Ammon's horn (tissue), 1 donor: ENCODE measurements at regions not wholly inside any gene's neighbourhood (a gene's known extent, or its start where the extent isn't known, plus 50 kb on each side); places are given as distances from the start of the nearest gene placed in this dataset.

Source experiments
- DNase-seq: peaks from one replicate; pipeline ENCODE4 v3.0.0-alpha.2; 2016; ENCODE audit warnings: low spot score

- no peak for DNase-seq
Observed at GRCh38 chr9:106655966-106656365, 207.0 kb upstream of the ZNF462 start.

GRCh38 chr9:106657926-106658325 lies 205.0 kb upstream of the ZNF462 start:
- no peak for DNase-seq

GRCh38 chr9:106668534-106668933 lies 194.4 kb upstream of the ZNF462 start:
- no peak for DNase-seq

- no peak for DNase-seq
Observed at GRCh38 chr9:106669835-106670234, 193.1 kb upstream of the ZNF462 start.

GRCh38 chr9:106670418-106670817 lies 192.5 kb upstream of the ZNF462 start:
- DNase-seq, result no peak

DNA sequence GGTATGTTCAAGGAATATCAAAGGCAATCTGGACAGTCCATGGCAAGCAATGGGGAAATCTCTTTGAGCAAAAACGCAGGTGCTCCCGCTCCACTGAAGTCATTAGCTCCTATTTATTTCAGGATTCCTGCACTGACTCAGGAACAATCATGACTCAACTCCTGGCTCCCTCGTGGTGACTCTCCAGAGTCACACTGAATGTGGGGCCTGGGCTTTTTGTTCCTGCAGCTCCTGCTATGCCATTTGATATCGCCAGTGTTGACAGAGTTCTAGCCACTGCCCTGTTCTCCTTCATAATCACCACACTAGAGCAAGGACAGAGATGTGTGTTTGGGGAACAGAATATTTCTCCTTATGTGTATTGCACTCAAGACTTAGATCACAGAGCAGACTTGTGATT lies 187.2 kb upstream of the ZNF462 start:
- no peak for DNase-seq

GRCh38 chr9:106677374-106677773 lies 185.6 kb upstream of the ZNF462 start:
- DNase-seq, result no peak

DNA sequence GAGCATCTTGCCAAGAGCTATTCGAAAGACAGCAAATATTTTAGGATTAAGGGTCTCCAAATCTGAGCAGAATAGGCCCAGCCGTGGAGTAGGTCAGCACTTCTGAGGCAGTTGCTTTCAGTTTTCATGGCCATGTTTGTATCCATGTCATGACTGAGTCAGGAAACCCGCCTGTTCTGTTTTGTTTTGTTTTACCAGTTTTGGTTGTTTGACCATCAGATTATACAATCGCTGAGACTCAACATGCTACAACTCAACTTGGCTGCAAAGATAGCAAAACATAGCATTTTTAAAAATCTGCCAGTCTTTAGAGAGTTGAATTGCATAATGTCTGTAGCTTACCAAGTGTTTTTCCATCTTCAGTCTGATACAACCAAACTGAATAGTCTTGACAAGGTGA lies 185.1 kb upstream of the ZNF462 start:
- no peak for DNase-seq

DNA sequence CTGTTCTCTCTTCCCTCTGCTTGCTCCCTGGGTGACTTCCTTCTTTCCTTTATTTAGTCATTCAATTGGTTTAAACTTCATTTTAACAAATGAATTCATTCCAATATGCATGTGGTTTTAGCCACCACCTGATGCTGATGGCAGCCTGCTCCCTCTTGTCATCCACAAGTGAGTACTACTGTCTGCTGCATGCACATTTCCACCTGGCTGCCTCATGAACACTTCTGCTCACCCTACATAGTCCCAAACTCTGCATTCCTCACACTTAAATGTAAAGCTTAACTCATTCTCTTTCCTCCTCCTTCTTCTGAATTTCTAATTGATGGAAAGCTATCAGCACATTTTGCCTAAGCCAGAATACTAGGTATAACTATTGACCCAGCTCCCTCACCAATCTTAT lies 184.7 kb upstream of the ZNF462 start:
- no peak for DNase-seq

GRCh38 chr9:106682420-106682819 lies 180.5 kb upstream of the ZNF462 start:
- no peak for DNase-seq

DNA sequence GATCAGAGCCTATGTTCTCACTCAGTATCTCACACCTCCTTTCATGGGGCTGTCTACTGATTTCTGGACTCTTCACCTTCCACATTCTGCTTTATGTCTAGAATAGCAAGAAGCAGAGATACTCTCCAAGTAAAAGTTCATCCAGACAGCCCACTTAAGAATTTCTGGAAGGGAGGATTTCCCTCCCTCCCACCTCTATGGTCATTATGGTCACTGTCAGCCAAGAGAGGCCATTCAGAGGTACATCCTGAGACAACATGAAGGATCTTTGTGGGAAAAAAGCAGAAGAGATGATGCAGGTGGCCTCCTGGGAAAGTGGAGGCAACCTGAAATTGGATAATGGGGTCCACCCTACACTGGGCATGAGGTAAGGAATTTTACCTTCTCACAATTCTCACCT lies 179.5 kb upstream of the ZNF462 start:
- DNase-seq, result no peak

DNA sequence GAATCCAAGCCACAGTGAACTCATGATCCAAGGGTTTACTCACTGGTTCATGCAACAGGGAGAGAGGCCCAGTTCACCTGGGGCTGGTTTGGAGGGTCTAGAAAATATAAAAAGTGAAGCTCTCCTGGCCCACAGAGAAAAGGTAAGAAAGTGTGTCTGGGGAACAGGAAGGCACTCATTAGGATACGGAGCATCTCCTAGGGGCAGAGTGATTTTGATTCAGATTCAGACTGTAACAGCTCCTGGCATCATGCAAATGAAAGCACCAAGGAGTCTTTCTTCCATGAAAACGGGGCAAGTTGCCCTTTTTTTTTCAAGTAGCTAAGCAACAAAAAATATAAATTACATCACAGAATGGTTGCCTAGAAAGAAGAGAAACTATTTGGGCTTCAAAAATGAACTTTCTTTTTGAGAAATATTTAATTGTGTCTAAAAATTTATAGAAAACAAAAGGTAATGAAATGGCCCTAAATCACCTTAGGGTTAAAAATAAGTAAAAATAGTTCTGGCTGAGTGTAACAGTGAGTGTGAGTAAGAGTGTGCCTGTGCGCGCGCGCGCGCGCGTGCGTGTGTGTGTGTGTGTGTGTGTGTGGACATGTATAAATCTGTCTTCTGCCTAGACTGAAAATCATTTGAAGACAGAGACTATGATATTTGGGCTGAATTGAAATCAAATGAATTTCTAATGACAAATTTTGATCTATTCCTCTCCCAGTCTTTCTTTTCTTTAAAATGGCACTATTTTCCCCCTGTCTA lies 177.8 kb upstream of the ZNF462 start:
- no peak for DNase-seq

DNA sequence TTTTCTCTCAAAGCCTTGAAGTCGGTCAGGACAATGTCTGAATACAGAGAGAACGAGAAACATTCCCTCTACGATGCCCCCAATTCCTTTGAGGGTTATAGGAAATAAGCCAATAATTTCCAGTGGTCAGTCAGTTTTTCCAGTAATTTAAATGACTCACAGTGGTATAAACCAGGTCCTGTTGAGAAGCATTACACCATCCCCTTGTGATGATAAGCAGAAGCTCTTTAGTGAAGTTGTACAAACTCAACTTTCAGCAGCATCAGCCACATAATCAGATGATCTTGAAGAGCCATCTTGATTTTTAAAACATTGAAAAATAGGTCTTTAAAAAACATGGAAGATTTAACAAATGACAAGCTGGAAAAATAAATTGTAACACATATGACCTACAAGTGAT lies 173.9 kb upstream of the ZNF462 start:
- DNase-seq, result no peak

- DNase-seq, result no peak
Observed at GRCh38 chr9:106691627-106692026, 171.3 kb upstream of the ZNF462 start.

DNA sequence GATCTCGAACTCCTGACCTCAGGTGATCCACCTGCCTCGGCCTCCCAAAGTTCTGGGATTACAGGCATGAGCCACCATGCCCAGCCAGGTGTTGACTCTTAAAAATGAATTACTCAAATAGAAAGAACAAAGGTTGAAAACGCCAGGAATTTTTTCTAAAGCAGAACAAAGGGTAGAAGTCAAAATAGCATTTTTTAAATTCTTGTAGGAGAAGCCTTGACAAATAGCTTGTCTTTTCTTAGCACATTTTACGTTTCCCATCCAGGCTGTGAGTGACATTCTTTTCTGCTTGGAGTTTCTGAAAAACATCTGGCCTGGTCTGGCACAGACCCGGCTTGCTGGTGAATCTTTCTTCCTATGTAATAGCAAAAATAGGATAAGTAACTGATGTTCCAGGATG lies 169.4 kb upstream of the ZNF462 start:
- no peak for DNase-seq

DNA sequence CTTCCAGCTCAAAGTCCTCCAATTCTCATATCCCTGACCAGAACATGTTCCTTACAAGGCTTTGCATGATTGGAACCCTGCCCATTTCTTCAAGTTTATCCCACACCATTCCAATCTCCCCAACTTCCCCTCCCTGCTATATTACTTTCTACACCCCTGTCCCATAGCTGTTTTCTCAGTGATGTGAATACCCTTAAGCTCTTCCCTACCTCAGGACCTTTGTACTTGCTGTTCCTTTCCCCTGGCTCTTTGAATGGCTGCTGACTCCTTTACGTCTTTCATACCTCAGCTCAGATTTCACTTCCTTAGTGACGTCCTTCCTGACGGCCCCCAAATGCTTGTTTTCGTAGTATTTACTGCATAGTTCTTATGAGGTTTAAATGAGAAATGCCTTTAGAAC lies 166.2 kb upstream of the ZNF462 start:
- no peak for DNase-seq

GRCh38 chr9:106697390-106697749 lies 165.6 kb upstream of the ZNF462 start:
- no peak for DNase-seq

GRCh38 chr9:106697750-106698502 lies 165.0 kb upstream of the ZNF462 start:
- DNase-seq, result peak; percentile 65

- DNase-seq, result no peak
Observed at GRCh38 chr9:106700676-106701075, 162.3 kb upstream of the ZNF462 start.

GRCh38 chr9:106701611-106702010 lies 161.4 kb upstream of the ZNF462 start:
- no peak for DNase-seq

DNA sequence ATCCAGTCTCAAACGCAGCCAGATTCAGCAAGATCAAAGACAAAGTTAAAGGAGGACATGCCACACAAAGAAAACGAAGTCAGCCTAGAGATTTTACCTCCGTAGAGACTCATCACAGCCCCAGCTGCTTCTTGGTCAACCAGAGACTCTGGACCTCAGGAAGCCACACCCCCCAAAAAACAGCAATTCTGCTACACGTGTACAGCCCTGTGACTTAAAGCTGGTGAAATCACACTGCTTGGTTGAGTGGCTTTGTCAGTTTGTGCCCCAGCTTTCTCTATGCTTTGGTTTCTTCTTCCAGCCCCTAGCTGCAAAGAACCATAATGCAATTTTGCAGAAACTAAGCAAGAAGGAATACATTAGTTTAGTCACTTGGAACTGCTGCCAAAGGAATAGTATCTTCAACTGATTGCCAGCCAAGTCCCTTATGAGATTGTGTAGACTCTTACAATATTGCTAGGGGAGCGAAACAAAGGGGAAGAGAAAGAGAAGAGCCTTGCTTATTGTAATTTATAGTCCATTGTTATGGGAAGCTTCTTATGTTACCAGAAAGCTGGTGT lies 158.8 kb upstream of the ZNF462 start:
- no peak for DNase-seq

DNA sequence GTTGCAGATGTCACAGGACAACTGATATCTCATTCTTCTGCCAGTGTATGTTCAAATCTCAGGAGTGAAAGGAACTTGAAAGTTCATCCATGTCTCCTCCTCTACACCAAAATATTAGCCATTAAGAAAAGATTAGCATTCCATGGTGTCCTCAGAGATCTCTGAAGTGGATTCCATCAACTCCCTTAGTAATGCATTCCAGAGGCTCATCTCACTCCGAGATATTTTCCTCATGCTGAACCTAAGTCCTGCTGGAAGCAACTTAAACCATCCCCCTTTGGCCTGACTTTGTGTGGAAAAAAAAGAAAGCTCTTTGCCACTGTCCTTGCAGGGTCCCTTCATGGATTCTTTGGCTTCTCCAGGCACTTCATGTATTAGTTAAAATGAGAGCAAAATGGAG lies 155.7 kb upstream of the ZNF462 start:
- DNase-seq, result no peak

- DNase-seq, result no peak
Observed at GRCh38 chr9:106707738-106708474, 155.1 kb upstream of the ZNF462 start.
